HEK293T (cell line): ENCODE measurements at regions not wholly inside any gene's neighbourhood (a gene's known extent, or its start where the extent isn't known, plus 50 kb on each side); places are given as distances from the start of the nearest gene placed in this dataset.

Experiments
- BHLHE40 ChIP-seq: fragments of 450-650 bp; IDR thresholded peaks from 2 replicates; pipeline ENCODE4 v1.6.1; 2016; ENCODE audit warnings: mild to moderate bottlenecking, moderate library complexity, borderline replicate concordance
- CTBP1 ChIP-seq: fragments of 450-650 bp; IDR thresholded peaks from 2 replicates; pipeline ENCODE4 v1.6.1; 2016; ENCODE audit warnings: borderline replicate concordance
- ELF4 ChIP-seq: fragments of 450-650 bp; IDR thresholded peaks from 2 replicates; pipeline ENCODE4 v1.6.1; 2017; ENCODE audit warnings: antibody characterized with exemption
- FOXA1 ChIP-seq: fragments of 450-650 bp; IDR thresholded peaks from 2 replicates; pipeline ENCODE4 v1.6.1; 2016; ENCODE audit warnings: mild to moderate bottlenecking
- FOXK2 ChIP-seq: fragments of 450-650 bp; IDR thresholded peaks from 2 replicates; pipeline ENCODE4 v1.6.1; 2016; ENCODE audit warnings: mild to moderate bottlenecking
- FOXM1 ChIP-seq: fragments of 450-650 bp; IDR thresholded peaks from 2 replicates; pipeline ENCODE4 v1.6.1; 2017; ENCODE audit warnings: mild to moderate bottlenecking, borderline replicate concordance
- HDGF ChIP-seq: fragments of 450-650 bp; IDR thresholded peaks from 2 replicates; pipeline ENCODE4 v1.6.1; 2017; ENCODE audit warnings: antibody characterized with exemption, borderline replicate concordance
- L3MBTL2 ChIP-seq: fragments of 450-650 bp; conservative IDR thresholded peaks from 2 replicates; pipeline ENCODE4 v1.6.1; 2016; ENCODE audit warnings: mild to moderate bottlenecking
- LEF1 ChIP-seq: fragments of 450-650 bp; IDR thresholded peaks from 2 replicates; pipeline ENCODE4 v1.6.1; 2017; ENCODE audit warnings: mild to moderate bottlenecking, borderline replicate concordance
- NFRKB ChIP-seq: fragments of 450-650 bp; IDR thresholded peaks from 2 replicates; pipeline ENCODE4 v1.6.1; 2016; ENCODE audit warnings: mild to moderate bottlenecking, moderate library complexity
- PKNOX1 ChIP-seq: fragments of 450-650 bp; IDR thresholded peaks from 2 replicates; pipeline ENCODE4 v1.6.1; 2016
- SP1 ChIP-seq: fragments of 450-650 bp; IDR thresholded peaks from 2 replicates; pipeline ENCODE4 v1.6.1; 2017
- SUZ12 ChIP-seq: fragments of 450-650 bp; IDR thresholded peaks from 2 replicates; pipeline ENCODE4 v1.6.1; 2016; ENCODE audit warnings: mild to moderate bottlenecking
- TARDBP ChIP-seq: fragments of 450-650 bp; IDR thresholded peaks from 2 replicates; pipeline ENCODE4 v1.6.1; 2016

DNA sequence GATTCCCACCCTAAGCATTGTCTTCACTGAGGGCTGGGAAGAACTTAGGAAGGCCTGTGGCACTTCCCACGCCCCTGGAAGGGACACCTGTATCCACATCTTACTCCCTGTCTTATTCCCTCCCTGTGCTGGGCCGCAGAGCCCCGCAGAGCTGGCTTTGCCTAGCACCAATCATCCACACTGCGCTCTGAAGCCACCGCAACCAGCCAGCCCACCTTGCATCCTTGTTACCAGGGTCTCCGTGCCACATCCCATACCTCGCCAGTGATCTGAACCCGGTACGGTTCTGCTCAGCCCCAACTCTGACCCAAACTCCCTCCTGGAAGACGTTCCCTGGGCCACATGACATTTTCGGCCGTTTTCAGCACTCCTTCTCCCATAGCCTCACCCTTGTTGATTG lies 101.4 kb upstream of the PITRM1 start:
- TF ChIP-seq ELF4 (no peak), FOXA1 (no peak), LEF1 (no peak), FOXM1 (no peak), SP1 (no peak), FOXK2 (no peak), SUZ12 (no peak), BHLHE40 (no peak), CTBP1 (no peak), NFRKB (no peak), L3MBTL2 (no peak), TARDBP (no peak), HDGF (no peak), PKNOX1 (no peak)
